Fibroblast of lung (primary cell): ENCODE measurements at regions not wholly inside any gene's neighbourhood (a gene's known extent, or its start where the extent isn't known, plus 50 kb on each side); places are given as distances from the start of the nearest gene placed in this dataset.

Experiments
- CTCF ChIP-seq, 2 donors: IDR thresholded peaks in 1 of 2; conservative IDR thresholded peaks in 1 of 2; 1 replicate in 1 of 2; 2 replicates in 1 of 2; pipeline ENCODE4 v1.5.1; 2011 to 2012; ENCODE audit warnings: low read length in 2 of 2, control low read depth in 1 of 2, inconsistent platforms in 1 of 2, low read depth in 1 of 2, mild to moderate bottlenecking in 1 of 2
- EZH2 ChIP-seq: IDR thresholded peaks from 2 replicates; pipeline ENCODE4 v1.5.1; 2012; ENCODE audit warnings: low read length, control low read depth, mild to moderate bottlenecking; ENCODE audit errors: missing control alignments

GRCh38 chr2:66192888-66193287 is 242.0 kb upstream of the MEIS1 start:
- TF ChIP-seq CTCF (conservative IDR thresholded peaks at IDR 0.05 in 1 of 2, IDR thresholded peaks at IDR 0.05 in 1 of 2; ENCODE audit: low read depth in 1 of 2, low read length in 2 of 2) (no peak), EZH2 (no peak)
